Left lung (tissue), 4 donors: ENCODE measurements at regions not wholly inside any gene's neighbourhood (a gene's known extent, or its start where the extent isn't known, plus 50 kb on each side); places are given as distances from the start of the nearest gene placed in this dataset.
A peak's percentile ranks its signal among the peaks of the same experiment; 100 is the strongest.

Experiments used
- ATAC-seq: fragments of 200-7000 bp; cut with Tn5 transposase; one replicate; pipeline ENCODE4 v1.9.1; 2020; ENCODE audit warnings: moderate library complexity
- DNase-seq, 4 donors: peaks; one replicate each; pipeline ENCODE4 v3.0.0-alpha.2; 2013 to 2020
- H3K27ac ChIP-seq, 2 donors: fragments of 200-600 bp; sonication (generic) in 1 of 2; one replicate each; pipeline versions ENCODE4 v1.5.0 to v1.8.0; 2020 to 2021
- H3K27me3 ChIP-seq, 2 donors: fragments of 200-600 bp; sonication (generic) in 1 of 2; one replicate each; pipeline versions ENCODE4 v1.5.0 to v1.8.0; 2020 to 2021
- H3K36me3 ChIP-seq, 2 donors: fragments of 200-600 bp; sonication (generic) in 1 of 2; one replicate each; pipeline versions ENCODE4 v1.5.0 to v1.8.0; 2020 to 2021
- H3K4me1 ChIP-seq, 2 donors: fragments of 200-600 bp; one replicate each; pipeline ENCODE4 v1.8.0; 2021
- H3K4me3 ChIP-seq, 2 donors: fragments of 200-600 bp; sonication (generic) in 1 of 2; one replicate each; pipeline versions ENCODE4 v1.5.0 to v1.8.0; 2020 to 2021; ENCODE audit warnings: mild to moderate bottlenecking in 1 of 2
- H3K9me3 ChIP-seq, 2 donors: fragments of 200-600 bp; sonication (generic) in 1 of 2; one replicate each; pipeline versions ENCODE4 v1.5.0 to v1.8.0; 2020 to 2021
- CTCF ChIP-seq, 2 donors: fragments of 200-600 bp; sonication (generic) in 1 of 2; IDR thresholded peaks; one replicate each; pipeline versions ENCODE4 v1.5.0 to v1.8.0; 2021; ENCODE audit warnings: antibody characterized with exemption in 2 of 2
- intact Hi-C, 2 donors: fragments of 100-400 bp; cut with DNase I; formaldehyde crosslinking; loops; one replicate each; pipeline versions ENCODE4 v1.11.2 to v1.14.2; 2022
- donor health status: DM: no; HTN: yes; CAD: no.
- donor health status: DM: no; HTN: no; CAD: no.

GRCh38 chr3:159817571-159817970, 171.1 kb upstream of the IL12A start:
- H3K27ac ChIP-seq, result no peak overlapping the region
- H3K27me3 ChIP-seq, result no peaks in the 10 kb centered on the region
- TF ChIP-seq CTCF (IDR thresholded peaks at IDR 0.05), result no peak
- ATAC-seq (no peak), DNase-seq (no peak)
- intact Hi-C loops, result no loop called here
- no peak overlapping the region for H3K4me3 ChIP-seq
- no peaks in the 10 kb centered on the region for H3K9me3 ChIP-seq
- no peaks in the 10 kb centered on the region for H3K36me3 ChIP-seq
- peaks cover 0 to 3% of the 10 kb centered on the region in 2 donors for H3K4me1 ChIP-seq

- ATAC-seq, result no peak
- no peak for TF ChIP-seq CTCF (IDR thresholded peaks at IDR 0.05)
- Histone ChIP-seq H3K27ac (no peak overlapping the region), H3K4me3 (no peak overlapping the region), H3K4me1 (peaks cover 0 to 3% of the 10 kb centered on the region in 2 donors), H3K36me3 (no peaks in the 10 kb centered on the region), H3K9me3 (no peaks in the 10 kb centered on the region), H3K27me3 (no peaks in the 10 kb centered on the region)
- intact Hi-C loops, result no loop called here
- DNase-seq, result no peak
These were observed 170.2 kb upstream of the IL12A start for GRCh38 chr3:159818399-159818798.

GRCh38 chr3:159818997-159819500, 169.6 kb upstream of the IL12A start:
- ATAC-seq (no peak), DNase-seq (no peak)
- H3K36me3 ChIP-seq, result no peaks in the 10 kb centered on the region
- intact Hi-C loops, result no loop called here
- no peak overlapping the region for H3K27ac ChIP-seq
- no peak overlapping the region for H3K4me3 ChIP-seq
- no peak for TF ChIP-seq CTCF (IDR thresholded peaks at IDR 0.05)
- H3K27me3 ChIP-seq, result no peaks in the 10 kb centered on the region
- H3K4me1 ChIP-seq, result peaks cover under 1 to 3% of the 10 kb centered on the region in 2 donors
- no peaks in the 10 kb centered on the region for H3K9me3 ChIP-seq

GRCh38 chr3:159819676-159820075, 169.0 kb upstream of the IL12A start:
- Histone ChIP-seq H3K36me3 (no peaks in the 10 kb centered on the region), H3K9me3 (no peaks in the 10 kb centered on the region), H3K4me1 (peaks cover 3 to 6% of the 10 kb centered on the region in 2 donors), H3K4me3 (no peak overlapping the region), H3K27me3 (no peaks in the 10 kb centered on the region), H3K27ac (no peak overlapping the region)
- intact Hi-C loops, result no loop called here
- ATAC-seq, result no peak
- TF ChIP-seq CTCF (IDR thresholded peaks at IDR 0.05), result no peak
- DNase-seq, result no peak

GRCh38 chr3:159821110-159821509, 167.5 kb upstream of the IL12A start:
- H3K27ac ChIP-seq, result no peak overlapping the region
- peak; percentile 71 for ATAC-seq
- peaks cover 3 to 6% of the 10 kb centered on the region in 2 donors for H3K4me1 ChIP-seq
- no peaks in the 10 kb centered on the region for H3K27me3 ChIP-seq
- H3K36me3 ChIP-seq, result no peaks in the 10 kb centered on the region
- no peaks in the 10 kb centered on the region for H3K9me3 ChIP-seq
- intact Hi-C loops, result no loop called here
- no peak overlapping the region for H3K4me3 ChIP-seq
- DNase-seq, result no peak
- TF ChIP-seq CTCF (IDR thresholded peaks at IDR 0.05), result no peak
